Fibroblast of the conjunctiva (primary cell): ENCODE measurements at regions not wholly inside any gene's neighbourhood (a gene's known extent, or its start where the extent isn't known, plus 50 kb on each side); places are given as distances from the start of the nearest gene placed in this dataset.
"Not testable (repeated sequence)": the region's sequence is repeated elsewhere in the genome, so short reads cannot be mapped to it uniquely, and the experiment has no call there.

Experiments
- DNase-seq: peaks from one replicate; pipeline ENCODE4 v3.0.0-alpha.2; 2010; ENCODE audit warnings: low read depth

DNA sequence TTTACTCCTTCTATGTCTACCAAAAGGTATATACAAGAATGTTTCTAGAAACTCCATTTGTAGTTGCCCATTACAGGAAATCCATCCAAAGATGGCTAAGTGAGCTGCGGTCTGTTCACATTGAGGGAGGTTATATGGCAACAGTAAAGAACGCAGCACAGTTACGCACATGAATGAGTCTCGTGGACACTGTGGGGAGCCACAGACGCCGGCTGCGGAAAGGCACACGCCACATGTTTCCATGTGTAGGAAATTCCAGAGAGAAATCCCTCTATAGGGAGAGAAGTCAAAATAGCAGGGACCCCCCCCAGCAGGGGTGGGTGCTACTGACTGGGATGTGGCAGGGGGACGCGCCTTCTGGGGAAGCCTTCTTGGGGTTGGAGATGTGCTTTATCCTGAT is 139.0 kb upstream of the NCOR2 start:
- no peak for DNase-seq

DNA sequence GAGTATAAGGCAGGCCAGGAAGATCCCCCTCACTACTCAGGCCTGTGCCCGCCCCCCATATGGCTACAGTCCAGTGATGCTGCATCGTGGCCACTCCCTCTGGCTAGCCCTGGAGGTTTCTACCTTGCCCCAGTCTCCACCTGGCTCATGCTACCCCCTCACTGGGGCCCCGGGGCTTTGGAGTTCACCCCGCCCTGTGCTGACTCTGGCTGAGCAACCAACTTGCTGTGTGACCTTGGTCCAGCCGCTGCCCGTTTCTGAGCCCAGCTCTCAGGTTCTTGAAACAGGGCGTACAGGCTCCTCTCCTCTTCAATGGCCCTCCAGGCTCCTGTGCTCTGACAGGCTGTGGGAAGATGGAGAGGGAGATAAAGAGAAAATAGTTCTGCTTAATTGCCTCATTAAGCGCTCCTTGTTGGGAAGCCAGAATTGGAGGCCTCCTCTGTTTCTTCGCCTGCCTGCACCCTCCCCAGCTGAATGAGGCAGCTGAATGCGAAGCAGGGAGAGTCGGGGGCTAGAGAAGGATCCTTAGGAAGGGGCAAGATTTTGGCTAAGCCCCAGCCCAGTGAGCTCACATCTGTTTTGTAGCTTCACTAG is 138.2 kb upstream of the NCOR2 start:
- no peak for DNase-seq

DNA sequence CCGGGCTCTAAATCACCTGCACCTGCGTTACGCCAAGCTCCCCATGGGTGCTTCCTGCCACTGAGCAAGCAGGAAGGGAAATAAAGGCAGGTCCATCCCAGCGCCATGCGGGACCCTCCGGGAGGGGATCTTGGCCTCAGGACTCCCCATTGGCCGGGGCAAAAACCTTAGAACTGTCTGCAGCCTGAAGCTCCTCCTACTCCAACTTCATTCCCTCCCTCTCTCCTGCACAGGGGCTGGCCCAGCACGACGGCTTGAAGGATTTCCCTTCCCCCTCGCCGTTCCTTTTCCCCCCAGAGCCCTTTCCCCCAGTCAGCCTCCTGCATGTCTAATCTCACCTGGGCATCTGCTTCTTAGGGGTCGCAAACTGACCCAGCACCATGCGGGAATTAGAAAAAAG is 137.2 kb upstream of the NCOR2 start:
- DNase-seq: no peak

DNA sequence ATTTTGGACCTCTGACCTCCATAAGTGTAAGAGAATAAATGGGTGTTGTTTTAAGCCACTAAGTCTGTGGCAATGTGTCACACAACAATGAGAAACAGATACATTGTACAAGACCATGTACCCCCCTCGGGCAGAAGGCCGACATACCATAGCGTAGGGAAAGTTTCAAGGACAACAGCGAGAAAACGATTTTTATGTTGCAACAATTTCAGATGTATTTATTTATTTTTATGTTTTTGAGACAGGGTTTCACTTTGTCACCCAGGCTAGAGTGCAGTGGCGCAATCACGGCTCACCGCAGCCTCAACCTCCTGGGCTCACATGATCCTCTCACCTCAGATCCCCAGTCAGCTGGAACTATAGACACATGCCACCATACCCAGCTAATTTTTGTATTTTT is 136.4 kb upstream of the NCOR2 start:
- no peak for DNase-seq

DNA sequence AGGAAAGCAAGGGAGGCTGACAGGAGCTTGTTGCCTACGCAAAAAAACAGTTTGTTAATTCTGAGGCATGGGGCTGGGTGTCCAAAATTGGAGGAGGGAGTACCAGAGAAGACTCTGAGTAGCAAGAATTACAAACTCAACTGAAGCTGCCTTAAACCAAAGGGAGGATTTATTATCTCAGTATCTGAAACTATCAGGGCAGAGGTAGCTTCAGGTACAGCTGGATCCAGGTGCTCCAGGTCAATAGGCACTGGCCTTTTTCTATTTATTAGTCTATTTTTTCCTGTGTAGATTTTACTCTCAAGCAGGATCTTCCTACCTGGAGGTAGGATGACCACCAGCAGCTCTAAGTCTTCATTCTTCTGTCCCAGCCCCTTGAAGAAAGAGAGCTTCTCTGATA is 135.3 kb upstream of the NCOR2 start:
- DNase-seq: no peak

DNA sequence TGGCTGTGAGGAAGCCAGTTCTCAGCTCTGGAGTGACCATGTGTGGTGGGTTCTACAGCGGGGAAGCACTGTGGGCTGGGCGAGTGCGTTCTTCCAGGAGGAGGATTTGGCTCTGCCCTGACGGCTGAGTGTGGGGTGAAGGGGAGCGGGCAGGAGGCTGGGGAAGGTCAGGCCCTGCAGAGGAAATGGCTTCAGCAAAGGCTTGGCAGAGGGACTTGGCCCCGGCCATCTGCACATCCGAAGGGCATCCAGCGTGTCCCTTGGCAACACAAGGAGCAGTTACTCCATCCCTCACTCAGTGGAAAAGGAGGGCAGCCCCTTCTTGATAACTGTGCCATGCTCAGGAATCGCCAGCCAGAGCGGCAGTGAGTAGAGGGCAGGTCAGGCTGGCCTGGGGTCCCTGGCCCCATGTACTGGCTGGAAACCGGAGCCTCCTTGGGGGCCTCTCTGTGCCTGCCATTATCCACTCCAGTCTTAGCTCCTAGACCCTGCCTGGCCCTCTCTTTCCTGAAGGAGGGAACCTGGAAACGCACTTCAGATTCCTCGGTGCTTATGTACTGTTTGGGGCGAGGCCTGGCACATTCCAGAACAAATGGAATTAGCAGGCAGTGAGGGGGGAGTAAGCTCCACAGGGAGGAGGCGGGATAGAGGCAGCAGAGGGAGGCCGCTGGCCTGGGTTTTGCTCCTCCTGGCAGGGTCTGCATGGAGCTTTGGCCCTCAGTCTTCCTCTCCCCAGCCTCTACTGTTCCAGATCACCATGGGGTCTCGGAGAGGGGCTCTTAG is 133.6 kb upstream of the NCOR2 start:
- no peak for DNase-seq

DNA sequence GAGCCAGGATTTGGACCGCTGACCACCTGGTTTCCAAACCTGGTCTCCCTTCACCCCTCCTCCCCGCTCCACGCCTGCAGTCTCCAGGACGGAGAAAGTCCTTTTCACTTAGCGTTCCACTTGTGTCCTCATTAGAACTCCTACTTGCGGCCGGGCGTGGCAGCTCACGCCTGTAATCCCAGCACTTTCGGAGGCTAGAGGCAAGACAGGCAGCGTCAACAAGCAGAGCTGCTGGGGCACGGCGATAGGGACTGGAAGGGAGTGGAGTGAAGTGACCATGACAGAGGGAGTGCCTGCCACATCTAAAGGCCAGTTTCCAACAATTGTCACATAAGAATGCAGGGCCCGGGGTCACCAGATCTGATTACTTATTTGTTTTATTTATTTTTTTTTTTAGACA is 132.5 kb upstream of the NCOR2 start:
- DNase-seq: no peak

DNA sequence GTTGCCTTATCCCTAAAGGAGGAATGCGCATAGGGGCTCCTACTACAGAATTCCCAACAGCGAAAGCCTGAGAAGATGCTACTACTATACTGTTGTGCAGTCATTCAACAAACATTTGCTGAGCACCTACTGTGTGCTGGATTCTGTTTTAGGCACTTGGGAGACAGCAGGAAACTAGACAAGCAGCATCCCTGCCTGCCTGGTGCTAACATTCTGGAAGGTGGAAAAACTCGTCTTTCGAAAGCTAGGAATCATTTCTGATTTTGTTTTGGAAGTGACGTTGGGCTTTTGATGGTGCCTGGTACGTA is 131.5 kb upstream of the NCOR2 start:
- no peak for DNase-seq

DNA sequence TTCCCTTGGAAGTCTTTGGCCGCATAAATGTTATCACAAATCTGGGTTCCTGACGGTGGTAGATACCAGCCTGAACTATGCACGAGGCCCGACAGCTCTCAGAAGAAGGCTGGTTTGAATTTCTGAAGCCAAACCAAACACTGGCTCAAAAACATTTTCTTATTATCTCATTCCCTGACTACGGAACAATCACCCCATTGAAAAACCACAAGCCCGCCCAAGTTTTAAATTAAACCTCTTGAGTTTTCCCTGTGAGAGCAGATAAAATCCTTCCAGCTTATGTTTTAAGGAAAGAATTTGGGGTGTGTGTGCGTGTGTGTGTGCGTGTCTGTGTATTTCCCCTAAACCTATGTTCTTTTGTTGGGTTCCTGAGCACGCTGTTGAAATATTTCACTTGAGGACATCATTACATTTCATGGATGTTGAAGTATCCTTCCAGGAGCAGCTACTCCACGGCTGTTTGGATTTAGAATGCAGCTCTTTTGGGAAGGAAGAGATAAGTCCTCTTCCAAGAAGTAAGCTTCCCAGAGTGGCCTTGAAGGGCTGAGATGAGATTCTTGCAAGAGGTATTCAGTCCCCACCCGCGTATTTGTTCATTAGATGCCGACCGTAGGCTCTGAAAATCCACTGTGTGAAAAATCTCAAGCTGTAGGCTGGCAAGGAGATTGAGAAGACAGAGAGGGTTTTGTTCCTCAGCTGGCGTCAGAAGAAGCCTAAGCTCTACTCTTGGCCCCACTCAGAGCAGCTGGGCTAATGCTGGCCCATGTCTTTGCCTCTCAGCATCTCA is 131.0 kb upstream of the NCOR2 start:
- no peak for DNase-seq

DNA sequence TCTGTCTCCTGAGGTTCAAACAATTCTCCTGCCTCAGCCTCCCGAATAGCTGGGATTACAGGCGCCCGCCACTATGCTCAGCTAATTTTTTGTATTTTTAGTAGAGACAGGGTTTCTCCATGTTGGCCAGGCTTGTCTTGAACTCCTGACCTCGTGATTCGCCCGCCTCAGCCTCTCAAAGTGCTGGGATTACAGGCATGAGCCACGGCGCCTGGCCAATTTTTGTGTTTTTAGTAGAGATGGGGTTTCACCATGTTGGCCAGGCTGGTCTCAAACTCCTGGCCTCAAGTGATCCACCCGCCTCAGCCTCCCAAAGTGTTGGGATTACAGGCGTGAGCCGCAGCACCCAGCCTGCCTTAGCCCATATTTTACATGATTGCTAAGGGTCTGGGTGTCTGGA is 130.3 kb upstream of the NCOR2 start:
- not testable (repeated sequence) for DNase-seq

DNA sequence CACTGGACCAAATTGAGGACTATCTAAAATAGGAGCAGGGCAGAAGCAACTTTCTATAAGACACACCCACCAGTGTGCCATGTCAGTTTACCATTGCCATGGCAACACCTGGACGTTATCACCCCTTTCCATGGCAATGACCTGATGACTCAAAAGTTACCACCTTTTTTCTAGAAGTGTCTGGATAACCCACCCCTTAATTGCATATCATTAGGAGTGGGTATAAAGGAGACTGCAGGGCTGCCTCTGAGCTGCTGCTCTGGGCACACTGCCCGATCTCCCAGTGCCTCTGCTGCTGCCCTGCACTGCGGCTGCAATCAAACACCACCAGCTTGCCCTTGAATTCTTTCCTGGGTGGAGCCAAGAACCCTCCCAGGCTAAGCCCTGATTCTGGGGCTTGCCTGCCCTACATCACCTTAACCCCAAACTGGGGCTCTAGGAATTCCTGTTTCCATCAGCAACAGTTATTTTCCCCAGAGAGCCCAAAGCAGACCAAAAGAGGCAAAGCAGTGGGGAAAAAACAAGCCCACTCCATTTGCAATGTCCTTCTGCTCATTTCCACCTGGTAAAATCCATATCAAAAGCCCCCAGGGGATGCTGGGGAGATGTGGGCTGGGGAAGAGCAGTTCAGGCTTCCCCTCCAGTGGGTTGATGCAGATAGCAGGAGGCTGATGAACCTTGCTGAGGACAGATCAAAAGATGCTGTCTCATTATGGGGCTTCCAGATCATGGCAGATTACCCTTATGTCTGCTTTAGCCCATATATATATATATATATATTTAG is 129.5 kb upstream of the NCOR2 start:
- no peak for DNase-seq

DNA sequence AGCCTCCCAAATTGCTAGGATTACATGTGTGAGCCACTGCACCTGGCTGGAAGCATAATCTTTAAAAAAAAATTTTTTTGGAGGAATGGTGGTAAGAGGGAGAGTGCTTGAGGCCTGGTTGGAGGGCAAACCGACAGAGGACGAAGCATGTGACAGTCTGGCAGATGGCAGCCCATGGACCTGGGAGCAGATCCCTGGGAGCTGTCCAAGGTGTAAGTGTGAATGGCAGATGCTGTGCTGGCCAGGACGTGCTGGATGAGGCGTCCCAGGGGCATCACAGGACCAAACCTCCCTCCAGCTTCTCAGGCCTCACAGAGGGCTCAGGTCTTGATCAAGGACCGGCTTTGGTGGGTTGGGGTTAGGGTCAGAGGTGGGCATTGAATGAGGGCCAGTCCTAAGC is 128.4 kb upstream of the NCOR2 start:
- no peak for DNase-seq

DNA sequence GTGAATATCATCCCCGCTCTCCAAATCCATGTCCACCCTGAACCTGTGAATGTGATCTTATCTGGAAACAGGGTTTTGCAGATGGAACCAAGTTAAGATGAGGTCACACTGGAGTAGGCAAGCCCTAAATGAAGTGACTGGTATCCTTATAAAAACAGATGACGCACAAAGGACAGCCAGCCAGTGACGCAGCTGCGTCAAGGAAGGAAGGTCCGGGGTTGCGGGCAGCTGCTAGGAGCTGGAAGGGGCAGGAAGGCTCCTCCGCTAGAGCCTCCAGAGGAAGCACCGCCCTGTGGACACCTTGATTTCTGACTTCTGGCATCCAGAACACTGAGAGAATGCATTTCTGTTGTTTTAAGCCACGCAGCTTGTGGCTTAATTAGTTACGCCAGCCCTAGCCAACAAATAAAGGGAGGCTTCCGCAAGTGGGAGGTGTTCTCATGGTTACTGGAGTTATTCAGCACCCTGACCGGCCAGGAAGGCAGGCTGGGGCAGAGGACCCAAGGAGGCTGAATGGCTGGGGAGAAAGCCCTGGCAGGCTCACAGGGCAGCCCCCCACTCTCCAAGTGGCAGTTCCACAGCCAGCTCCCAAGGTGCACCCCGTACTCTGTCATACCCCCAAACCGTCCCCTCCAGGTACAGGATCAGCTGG is 127.6 kb upstream of the NCOR2 start:
- no peak for DNase-seq

DNA sequence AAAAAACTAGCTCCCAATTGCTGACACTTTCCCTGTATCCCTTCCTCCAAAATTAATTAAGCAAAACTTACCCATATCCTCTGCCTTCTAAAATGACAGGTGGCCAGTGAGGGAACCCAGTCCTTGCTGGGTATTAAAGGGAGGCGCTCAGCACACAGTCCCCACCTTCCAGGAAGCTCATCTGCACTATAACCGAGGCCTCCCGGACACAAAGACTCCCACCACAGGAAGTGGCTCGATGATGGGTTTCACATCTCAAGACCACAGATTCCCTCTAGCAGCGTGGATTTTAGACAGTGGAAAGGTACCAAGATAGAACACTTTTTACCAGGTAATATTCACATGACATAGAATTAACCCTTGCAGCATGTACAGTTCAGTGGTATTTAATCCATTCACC is 126.8 kb upstream of the NCOR2 start:
- DNase-seq: no peak

DNA sequence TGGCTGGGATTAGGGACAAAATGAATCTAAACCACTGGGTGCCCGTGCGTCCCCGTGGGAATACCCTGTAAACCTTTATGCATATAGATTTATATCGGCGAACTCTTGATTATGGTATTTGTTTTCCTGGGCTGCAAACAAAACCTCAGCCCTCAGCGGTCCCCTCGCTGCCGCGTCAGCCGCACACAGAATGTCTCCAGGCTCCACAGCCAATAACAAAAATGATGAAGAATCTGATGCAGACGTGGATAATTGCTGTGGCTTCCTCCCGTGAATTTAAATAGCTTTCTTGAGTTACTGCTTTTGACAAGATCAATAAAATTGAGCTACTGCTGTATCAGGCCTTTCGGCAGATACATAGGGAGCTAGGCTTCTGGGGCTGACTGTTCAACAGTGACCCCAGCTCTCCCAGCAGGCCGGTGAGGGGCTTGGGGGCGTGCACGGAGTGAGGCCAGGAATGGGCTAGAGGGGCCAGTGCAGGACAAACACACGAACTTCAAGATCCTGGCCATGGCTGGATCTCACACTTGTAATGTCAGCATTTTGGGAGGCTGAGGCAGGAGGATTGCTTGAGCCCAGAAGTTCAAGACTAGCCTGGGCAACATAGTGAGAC is 125.8 kb upstream of the NCOR2 start:
- no peak for DNase-seq

DNA sequence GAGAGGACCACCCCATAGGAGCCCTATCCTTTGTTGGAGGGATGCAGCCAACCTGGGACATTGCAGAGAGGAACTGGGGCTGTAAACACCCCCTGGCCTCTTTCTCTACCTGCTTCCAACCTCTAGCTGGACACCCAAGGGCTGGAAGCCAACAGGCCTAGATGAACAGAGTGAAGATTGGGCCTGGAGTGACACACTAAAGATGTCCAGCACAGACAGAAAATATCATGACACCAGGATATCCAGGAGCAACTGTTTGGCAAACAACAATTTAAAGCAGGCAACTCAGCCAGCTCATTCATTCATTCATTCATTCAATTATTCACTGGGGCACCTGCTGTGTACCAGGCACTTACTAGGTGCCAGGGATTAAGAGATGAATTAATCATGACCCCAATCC is 125.0 kb upstream of the NCOR2 start:
- no peak for DNase-seq

DNA sequence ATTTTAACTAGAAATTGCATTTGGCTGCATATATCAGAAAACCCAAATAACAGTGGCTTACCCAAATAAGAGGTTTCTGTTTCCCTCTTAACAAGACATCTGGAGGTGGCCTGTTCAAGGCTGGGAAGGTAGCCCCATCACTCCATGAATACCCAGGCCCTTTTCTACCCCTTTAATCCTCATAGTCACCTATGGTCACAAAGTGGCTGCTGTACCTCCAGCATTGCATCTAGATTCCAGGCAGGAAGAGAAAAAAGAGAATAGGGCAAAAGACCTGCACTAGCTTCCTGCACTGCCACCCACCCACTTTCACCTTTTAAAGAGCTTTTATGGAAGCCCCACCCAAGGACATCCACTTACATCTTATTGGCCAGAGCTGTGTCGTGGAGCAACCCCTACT is 124.0 kb upstream of the NCOR2 start:
- no peak for DNase-seq

DNA sequence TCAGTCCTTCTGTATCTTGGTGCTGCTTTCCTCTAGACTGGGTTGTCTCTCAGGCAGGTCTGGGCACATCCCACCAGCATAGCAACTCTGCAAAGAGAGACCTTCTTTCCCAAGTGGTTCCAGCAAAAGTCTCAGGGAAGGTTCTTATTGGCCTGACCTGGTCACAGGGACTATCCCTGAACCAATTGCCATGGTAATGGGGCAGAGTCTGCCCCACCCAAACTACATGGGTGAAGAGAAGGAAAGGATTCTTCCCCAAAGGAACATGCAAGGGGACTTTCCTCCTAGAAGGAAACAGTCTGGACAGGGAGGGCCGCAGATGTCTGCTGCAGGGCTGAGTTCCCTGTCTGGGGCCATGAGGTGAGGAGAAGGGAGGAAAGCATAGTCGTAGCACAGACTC is 122.2 kb upstream of the NCOR2 start:
- DNase-seq: no peak

DNA sequence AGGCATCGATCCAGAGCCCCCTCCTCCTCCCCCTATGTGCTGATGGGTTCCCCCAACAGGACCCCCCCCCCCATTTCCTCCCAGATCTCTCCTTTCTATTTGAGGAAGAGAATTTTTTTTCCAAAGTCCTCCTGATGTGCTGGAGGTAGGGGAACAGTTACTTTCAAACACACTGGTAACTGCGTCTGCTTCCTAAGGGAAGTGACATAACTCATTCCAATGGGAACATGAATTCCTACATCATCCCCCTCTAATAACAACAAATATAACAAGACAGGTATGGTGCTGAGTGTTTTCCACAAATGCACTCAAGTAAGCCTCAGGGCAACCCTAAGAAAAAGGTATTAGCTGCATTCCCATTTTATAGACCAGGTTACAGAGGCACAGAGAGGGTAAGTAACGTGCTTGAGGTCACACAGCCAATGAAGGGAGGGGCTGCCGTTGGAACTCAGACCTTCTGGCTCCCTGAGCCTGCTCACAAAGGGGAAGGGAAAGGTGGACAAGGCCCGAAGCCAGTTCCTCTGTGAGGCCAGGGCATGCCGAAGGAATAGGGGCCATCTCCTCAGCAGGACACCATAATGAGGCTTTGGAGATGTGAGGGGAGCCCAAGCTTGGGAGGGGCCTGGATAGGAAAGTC is 121.1 kb upstream of the NCOR2 start:
- no peak for DNase-seq

DNA sequence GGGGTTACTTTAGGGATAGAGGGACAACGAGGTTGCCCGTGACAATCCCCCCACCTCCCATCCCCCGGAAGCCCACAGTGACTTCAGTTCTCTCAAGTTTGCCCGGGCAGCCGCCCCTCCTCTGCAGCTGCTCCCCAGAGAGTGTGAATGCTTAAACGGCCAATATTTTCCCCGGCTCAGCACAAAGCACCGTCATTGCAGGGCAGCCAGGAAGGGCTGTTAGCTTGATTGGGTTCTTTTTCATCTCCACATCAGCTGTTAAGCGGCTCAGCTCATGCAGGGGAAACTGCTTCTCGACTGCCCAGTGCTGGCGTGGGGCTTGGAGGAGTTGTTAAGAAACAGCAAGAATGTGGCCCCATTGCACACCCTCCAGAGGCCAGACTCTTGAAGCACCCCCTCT is 120.5 kb upstream of the NCOR2 start:
- DNase-seq: no peak

DNA sequence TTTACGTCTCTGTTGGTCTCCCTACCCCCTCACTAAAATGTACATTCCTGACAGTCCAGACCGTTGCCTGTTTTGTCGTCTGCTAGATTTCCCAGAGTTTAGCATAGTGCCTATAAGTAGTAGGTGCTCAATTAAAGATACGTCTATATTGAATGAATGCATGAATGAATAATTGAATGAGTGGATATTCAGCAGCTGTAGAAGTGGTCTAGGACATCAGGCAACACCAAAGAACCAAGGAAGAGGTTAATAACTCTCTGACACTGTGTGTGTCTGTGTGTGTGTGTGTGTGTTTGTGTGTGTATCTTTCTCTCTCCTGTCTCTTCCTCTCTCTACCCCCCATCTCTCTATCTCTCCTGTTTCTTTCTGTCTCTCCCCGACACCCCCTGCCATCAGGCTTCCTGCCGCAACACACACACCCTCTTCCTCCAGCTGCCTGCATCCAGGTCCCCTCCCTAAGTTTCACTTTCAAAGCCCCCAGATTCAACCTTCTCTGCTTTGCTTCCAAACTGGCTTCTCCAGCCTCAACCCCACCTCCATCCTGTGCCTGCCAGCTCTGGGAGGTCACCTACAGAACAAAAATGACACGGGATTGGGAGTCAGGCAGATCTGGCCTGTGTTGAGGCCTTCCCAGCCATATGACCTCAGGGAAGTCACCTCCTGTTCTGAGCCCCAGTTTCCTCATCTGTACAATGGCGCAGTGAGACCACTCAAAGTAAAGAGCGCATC is 119.9 kb upstream of the NCOR2 start:
- no peak for DNase-seq
